Stomach (tissue), 4 donors: ENCODE measurements at regions not wholly inside any gene's neighbourhood (a gene's known extent, or its start where the extent isn't known, plus 50 kb on each side); places are given as distances from the start of the nearest gene placed in this dataset.

Experiments used
- EP300 ChIP-seq: sonication (generic); formaldehyde crosslinking; IDR thresholded peaks from one replicate; pipeline ENCODE4 v1.6.1; 2017; ENCODE audit warnings: antibody characterized with exemption
- POLR2A ChIP-seq, 4 donors: fragments of 450-650 bp; IDR thresholded peaks; one replicate each; pipeline ENCODE4 v1.6.1; 2016; ENCODE audit warnings: antibody characterized with exemption in 4 of 4, control low read depth in 2 of 4, mild to moderate bottlenecking in 1 of 4, moderate library complexity in 1 of 4
- TF ChIP-seq, protein P1 (sequence below), 7 experiments: fragments of 450-650 bp in 4 of 7; fragments of 200-600 bp in 3 of 7; sonication (generic) in 3 of 7; IDR thresholded peaks; one replicate each; pipeline ENCODE4 v1.5.1; 2016 to 2019; ENCODE audit warnings: antibody characterized with exemption in 7 of 7, control low read depth in 2 of 7, mild to moderate bottlenecking in 1 of 7

DNA sequence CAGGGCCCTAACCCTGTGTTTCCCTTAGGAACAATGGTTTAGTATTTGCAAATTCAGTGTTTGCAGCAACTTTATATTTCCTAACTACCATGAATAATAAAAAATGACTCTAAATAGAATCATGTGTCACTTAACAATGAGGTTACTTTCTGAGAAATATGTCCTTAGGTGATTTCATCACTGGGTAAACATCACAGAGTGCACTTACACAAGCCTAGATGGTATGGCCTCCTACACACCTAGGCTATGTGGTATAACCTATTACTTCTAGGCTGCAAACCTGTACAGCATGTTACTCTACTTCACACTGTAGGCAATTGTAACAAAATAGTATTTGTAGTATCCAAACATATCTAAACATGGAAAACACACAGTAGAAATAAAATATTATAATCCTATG, 1174.6 kb upstream of the LRRTM3 start:
- TF ChIP-seq POLR2A (IDR thresholded peaks at IDR 0.05) (no peak), EP300 (no peak)
- TF ChIP-seq, protein P1, sequence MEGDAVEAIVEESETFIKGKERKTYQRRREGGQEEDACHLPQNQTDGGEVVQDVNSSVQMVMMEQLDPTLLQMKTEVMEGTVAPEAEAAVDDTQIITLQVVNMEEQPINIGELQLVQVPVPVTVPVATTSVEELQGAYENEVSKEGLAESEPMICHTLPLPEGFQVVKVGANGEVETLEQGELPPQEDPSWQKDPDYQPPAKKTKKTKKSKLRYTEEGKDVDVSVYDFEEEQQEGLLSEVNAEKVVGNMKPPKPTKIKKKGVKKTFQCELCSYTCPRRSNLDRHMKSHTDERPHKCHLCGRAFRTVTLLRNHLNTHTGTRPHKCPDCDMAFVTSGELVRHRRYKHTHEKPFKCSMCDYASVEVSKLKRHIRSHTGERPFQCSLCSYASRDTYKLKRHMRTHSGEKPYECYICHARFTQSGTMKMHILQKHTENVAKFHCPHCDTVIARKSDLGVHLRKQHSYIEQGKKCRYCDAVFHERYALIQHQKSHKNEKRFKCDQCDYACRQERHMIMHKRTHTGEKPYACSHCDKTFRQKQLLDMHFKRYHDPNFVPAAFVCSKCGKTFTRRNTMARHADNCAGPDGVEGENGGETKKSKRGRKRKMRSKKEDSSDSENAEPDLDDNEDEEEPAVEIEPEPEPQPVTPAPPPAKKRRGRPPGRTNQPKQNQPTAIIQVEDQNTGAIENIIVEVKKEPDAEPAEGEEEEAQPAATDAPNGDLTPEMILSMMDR (IDR thresholded peaks at IDR 0.05) = no peak
